GM19452 (cell line): ENCODE measurements at regions not wholly inside any gene's neighbourhood (a gene's known extent, or its start where the extent isn't known, plus 50 kb on each side); places are given as distances from the start of the nearest gene placed in this dataset.

Experiments used
- ATAC-seq: cut with Tn5 transposase; IDR thresholded peaks from one replicate; pipeline ENCODE4 v1.9.1; 2021; ENCODE audit not compliant: unreplicated experiment

DNA sequence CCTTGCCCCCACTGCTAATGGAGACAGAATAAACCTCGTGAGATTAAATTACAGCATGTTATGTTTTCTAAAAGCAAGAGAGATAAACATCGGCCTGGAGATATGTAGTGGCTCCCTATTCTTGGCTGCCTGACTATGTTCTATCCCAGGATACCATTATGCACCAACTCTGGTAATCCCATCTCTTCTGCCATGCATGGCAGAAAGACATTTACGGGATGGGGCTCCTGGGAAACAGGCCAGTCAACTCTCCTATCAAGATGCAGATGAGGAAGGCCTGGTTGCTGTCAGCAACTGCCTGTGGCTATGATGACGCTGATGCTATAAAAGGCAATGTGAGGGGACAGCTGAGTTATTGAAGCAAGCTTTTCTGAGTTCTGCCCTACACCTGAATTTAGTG, 166.2 kb upstream of the VCX3A start:
- ATAC-seq, result no peak

DNA sequence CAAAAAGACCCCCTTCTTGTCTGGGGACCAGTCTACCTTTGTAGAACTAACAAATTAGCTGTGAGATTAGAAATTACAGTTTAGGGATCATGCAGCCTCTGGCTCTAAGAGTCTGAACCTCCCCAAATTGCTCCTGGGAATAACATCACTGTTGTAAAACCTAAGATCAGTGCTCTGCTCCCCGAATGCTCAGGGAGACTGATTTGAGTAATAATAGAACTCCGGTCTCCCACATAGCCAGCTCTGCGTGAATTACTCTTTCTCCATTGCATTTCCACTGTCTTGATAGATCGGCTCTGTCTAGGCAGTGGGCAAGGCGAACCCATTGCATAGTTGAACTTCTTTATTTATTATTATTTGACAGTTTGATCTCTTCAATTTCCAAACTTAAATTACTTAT, 160.8 kb upstream of the VCX3A start:
- ATAC-seq, result no peak

DNA sequence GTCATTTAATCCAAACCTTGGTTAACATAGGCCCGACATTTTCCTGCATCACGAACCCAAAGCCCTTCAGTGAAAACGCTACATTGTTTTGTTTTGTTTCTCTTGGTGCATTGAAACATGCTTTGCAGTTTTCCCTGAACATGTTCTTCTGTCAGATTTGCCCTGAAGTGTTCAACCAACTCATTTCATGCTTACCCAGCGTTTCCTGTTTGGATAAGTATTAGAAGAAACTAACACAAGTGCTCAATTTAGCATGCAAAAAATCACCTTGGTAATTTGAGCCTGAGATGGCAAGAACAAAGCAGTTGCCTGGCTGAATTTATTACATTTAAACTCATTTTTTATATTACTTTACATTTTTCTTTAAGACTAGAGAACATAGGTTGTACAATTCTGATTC, 160.1 kb upstream of the VCX3A start:
- ATAC-seq, result no peak

DNA sequence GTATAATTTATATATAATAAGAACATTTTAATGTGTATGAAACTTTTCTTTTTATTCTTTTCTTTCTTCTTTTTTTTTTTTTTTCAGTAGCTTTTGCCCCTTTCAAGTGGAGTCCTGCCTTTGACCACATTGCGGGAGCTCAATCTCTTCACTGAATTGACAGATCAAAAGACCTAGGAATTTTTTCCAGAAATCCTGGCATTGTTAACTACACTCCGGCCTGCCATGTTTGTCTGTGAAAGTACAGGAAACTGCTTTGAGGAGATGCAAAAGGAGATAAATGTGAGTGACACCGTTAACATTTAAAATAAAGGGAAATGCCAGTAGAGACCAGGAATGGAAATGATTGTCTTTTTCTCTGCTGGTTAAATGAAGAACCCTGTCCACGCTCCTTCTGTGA, 159.3 kb upstream of the VCX3A start:
- no peak for ATAC-seq

DNA sequence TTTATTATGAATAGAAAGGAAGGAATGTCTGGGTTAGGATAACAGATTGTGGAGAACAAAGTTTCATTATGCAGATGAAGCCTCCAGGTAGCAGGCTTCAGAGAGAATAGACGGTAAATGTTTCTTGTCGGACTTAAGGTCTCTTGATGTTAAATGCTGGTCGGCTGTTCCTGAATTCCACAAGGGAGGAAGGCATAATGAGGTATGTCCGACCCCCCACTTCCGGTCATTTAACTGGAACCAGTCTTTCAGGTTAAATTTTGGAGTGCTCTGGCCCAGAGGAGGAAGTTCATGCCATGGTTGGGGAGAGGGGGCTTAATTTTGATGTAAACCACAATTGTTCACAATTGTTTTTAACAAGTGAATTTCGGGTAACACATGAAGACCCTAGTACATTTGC, 158.1 kb upstream of the VCX3A start:
- ATAC-seq, result no peak

DNA sequence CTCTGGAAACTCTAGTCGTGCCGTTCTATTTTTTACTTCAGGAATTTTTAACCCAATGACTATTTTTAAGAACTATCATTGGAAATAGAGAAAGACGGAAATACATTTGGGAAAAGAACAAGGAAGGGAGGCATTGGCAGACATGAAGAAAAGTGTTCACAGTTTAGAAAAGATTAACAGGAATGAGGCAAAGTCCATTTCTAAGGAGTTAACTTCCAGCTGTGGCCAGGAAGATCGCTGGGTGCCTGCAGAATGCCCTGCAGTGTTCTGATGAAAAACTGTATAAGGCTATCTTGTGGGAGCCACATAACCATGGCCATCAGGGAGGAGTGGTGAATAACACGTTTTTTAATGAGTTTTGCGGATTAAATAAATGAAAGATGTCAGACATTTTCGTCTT, 150.6 kb upstream of the VCX3A start:
- no peak for ATAC-seq

DNA sequence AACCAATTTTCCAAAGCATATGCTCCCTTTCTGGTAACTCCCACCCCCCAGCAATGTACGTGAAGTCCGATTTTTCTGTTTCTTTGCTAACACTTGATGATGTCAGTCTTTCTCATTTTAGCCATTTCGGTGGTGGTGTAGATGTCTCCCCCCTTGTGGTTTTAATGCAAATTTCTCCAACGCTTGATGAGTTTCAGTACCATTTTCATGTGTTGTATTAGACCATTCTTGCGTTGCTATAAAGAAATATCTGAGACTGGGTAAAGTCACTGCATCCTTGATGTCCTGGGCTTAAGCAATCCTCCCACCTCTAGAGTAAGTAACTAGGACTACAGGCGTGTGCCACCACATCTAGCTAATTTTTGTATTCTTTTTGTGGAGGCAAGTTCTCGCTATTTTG, 148.4 kb upstream of the VCX3A start:
- no peak for ATAC-seq

DNA sequence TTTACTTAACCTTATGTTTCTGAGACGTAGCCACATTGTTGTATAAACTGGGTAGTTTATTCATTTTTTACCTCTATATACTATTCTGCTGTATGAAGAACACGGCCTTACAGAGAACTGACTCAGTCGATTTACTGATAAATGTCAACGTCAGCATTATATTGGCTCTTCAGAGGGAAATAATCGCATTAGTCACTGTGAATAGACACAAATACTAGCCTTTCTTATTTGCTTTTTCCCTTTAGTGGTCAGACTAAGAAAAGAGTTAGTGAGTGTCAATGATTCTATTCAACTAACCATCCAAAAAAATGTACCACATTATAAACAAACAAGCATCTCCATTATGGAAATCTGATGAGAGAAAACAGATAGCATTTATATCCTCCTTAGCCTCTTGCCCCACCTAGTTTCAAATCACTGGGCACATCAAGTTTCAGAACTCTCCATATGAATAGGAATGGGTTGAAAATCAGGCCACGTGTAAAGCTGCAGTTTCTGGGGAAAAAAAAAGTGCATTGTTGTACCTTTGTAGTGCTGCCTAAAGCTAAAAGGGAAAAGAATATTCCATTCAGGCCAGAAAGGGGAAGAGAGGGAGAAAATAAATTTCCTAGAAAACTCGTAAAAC, 146.7 kb upstream of the VCX3A start:
- ATAC-seq, result no peak

DNA sequence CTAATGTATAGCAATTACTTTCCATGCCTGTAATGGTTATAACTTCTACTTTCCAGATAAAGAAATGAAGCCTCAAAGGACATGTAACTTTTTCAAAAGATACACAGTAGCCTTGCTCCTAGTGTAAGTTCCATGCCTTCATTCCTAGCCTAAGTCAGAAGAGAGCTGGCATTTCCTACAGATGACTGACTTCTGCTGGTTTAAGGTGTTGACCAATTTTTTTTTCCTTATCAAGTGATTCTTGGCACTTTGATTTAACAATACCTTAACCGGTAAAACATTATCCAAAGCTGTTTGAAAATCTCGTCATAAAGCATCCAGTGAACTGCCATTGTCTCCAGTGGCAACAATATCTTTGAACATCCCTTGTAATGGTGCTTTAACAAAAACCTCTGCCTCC, 145.1 kb upstream of the VCX3A start:
- ATAC-seq, result no peak

DNA sequence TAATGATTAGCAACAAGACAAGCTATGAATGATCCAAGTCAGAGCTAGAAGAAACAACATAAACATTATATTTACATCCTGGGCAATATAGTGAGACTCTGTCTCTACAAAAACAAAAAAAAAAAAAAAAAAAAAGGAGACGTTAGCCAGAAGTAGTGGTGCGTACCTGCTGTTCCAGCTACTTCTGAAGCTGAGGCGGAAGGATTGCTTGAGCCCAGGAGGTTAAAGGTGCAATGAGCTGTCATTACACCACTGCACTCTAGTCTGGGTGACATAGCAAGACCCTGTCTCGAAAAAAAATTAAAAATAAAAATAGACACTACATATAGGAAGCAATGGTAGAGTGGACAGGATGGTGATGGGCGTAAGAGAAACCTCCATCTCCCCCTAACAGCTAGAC, 144.6 kb upstream of the VCX3A start:
- no peak for ATAC-seq

DNA sequence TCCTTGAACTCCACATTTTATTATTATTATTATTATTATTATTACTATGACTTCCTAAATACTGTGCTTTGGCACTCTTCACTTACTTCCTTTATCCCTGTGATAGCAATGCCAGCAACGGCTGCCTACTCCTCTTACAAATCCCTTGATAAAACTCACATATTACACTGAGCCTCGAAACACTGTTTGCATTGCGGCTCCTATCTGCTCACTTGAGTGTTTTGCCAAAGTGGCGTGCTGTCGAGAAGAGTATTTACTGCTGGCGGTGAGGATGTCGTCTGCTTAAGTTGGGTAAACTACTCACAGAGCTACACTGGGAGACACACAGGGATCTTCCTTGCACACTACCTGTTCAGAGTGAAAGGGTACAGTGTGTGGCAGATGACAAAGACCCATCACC, 143.4 kb upstream of the VCX3A start:
- no peak for ATAC-seq

DNA sequence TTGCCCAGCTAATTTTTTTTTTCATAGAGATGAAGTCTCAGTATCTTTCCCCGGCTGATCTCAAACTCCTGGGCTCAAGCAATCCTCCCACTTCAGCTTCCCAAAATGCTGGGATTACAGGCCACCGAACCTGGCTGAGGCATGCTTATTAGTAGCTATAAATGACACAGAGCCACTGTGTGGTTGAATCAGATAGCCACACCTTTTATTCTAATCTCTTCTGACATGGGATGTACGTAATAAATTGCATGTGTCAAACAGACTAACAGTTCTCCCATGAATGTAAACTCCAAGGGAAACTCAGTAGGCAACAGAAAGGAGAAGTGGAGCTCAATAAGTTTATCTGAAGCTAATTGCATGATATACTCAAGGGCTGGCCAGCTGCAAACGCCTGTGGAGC, 139.8 kb upstream of the VCX3A start:
- ATAC-seq, result no peak

DNA sequence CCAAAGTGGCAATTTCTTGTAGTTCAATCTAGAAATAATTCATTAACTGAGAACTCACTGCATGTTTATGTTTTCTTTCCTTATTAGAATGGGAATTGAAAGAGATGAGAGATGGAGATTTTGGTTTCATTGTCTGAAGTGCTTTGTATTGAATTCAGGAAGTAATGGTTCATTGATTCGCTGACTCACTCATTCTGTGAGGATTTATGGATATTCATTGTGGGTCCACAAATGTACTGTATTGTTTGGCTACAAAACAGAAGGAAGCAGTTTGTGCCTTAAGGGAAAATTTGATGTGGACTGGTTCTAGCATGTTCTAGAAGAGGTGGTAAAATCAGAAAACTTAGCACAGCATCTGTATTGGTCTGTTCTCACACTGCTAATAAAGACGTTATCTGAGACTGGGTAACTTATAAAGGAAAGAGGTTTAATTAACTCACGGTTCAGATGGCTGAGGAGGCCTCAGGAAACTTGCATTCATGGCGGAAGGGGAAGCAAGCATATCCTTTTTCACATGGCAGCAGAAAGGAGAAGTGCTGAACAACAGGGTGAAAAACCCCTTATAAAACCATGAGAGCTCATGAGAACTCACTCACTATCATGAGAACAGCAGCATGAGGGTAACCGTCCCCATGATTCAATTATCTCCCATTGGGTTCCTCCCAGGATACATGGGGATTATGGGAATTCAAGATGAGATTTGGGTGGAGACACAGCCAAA, 132.3 kb upstream of the VCX3A start:
- no peak for ATAC-seq

DNA sequence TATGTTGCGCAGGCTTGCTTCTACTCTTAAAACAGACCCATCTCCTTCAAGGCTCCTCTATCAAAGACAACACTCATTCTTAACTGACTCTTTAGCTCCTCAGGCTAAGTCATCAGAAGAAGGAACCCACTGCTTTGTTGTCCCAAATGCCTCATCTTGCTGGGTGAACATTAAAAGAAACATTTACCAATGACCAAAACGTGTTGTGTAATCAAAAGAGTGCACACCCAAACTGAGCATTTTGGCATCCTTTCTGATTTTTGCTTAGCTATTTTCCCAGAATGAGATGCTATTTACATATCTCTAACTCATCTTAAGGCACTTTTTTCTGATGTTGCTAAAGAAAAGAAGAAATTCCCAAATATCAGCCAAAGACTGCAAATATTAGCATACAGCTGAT, 131.7 kb upstream of the VCX3A start:
- no peak for ATAC-seq

DNA sequence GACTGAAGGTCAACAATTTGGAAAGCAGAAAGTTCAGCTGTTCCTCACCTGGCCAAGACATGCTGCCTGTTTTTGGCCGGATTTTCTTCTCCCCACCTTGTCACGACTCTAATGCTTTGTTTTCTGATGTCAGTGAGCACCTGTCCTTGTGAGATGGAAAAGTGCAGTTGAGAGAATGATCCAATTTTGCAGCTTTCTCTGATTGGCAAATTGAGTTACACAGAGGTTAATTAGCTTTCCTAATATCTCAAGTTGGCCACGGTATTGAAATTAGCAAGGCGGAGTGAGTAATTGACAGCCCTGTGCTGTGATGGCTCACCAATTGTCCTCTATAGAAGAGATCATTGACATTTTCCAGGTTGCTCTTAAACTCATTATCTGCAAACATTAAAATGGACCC, 126.8 kb upstream of the VCX3A start:
- no peak for ATAC-seq

DNA sequence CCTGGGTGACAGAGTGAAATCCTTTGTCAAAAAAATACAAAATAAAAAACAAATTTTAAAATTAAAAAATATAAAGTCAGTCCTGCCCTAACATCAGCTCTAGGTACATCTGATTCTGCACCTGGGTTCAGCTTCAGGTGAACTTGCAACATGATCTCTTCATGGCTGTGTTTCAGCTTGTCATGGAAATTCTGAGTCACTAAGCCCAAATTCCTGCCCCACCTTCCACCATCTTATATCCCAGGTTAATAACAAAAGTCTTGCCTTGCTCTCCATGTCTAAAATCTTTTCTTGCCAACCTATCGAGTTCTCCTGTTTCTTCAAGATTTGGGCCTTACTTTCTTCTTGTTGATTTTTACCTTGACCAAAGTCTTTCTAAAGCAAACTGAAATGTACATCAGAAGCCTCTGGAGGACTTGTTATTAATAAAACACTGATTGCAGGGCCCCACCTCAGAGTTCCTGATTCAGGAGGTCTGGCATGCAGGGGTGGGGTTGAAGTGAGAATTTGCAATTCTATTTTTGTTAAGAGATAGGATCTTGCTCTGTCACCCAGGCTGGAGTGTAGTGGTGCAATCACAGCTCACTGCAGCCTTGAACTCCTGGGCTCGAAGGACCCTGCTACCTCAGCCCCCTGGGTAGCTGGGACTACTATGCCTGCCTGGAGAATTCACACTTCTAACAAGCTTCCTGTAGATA, 125.8 kb upstream of the VCX3A start:
- no peak for ATAC-seq

DNA sequence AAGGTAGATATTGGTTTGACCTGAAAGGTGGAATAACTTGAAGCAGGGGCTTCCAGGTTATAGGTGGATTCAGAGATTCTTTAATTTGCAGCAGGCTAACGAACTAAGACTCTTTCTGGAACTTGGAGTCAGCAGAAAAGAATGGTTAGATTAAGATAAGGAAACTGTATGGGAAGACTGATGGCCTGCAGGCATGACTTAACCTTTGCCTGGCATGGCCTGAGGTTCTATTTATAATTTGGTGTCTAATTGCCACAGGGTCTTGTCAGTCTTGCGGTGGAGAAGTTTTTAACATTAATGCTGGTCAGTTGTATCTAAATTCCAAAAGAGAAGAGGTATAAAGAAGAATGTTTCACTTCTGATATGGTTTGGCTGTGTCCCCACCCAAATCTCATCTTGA, 110.3 kb upstream of the VCX3A start:
- ATAC-seq, result no peak

DNA sequence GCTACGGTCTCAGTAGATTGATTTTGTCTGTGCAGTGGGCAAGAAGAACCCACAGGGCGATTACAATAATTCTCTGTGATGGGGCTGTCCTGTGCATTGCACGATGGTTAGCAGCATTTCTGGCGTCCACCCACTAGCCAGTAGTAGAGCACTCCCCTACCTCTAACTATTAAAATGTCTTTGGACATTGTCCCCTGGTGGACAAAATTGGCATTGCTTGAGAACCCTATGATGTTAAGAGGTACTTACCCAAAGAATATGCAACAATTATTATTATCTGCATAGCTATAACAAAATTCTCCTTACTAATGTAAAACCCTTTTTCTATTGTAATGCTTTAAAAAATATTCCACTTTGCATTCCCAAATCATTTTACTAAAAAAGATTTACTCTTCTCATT, 109.5 kb upstream of the VCX3A start:
- no peak for ATAC-seq

DNA sequence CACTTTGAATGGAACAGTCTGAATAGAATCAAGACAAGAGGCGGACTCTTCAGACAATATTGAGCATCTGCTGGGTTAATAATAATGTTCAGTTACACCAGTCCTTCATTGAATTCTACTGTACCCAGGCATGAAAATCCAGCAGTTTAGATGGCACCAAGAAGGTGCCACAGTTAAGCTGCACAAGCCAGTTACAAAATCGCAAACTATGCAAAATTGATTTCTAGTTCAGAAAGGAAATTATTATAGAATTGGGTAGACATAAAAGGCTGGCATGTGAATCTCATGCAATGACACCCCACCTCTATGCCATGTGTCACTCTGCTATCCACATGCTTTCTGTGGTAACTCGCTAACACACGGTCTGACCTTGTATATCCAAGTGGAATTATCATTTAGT, 105.8 kb upstream of the VCX3A start:
- no peak for ATAC-seq

DNA sequence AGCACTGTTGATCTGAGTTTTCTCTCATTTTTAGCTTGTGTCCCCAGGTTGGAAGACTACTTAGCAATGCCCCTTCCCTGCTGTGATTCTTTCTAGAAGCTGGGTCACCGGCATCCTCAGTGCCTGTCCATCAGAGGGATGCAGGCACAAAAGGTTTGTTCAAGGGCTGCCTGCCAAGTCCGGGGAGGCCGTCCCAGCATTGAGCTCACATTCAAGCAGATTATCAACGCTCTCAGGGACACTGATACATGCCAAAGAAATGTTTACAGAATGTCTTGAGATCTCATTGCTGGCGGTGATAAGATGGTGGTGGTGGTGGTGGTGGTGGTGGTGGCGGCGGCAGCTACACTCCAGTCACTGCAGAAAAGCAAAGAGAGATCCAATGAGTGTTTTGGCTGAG, 79.6 kb upstream of the VCX3A start:
- ATAC-seq, result no peak

DNA sequence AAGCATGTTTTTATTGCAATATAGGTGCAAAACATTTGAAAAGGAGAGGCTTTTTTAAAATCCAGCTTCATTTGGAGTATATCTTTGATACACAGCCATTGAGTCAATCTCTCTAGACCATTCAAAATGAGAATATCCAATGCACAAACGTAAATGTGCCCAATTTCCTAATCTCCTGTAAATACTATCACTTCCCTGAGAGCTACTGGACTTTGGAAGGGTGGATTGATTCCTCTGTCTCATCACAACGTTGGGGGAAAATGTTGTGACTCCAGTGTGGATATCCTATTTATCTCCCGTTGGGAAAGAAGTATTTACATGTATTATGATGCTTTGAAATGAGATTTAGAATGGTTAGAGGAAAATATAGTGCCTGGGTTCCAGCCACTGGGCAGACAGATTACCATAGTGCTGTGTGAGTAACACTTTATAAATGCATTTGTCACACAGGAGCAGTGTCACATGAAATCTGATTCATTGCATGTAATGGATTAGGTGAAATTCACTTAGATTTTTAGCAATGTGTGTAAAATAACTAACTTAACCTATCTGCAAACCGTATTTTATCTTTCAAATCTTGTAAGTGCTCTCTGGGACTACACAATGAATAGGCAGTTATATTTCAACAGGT, 64.4 kb upstream of the VCX3A start:
- no peak for ATAC-seq
